H1 (cell line): ENCODE measurements at regions not wholly inside any gene's neighbourhood (a gene's known extent, or its start where the extent isn't known, plus 50 kb on each side); places are given as distances from the start of the nearest gene placed in this dataset.

Experiments
- CBX8 ChIP-seq: fragments of 300-800, 300-1000 bp; sonication (generic); IDR thresholded peaks from 2 replicates; pipeline ENCODE4 v1.7.1; 2016; ENCODE audit warnings: low read depth, low read length, borderline replicate concordance
- CHD2 ChIP-seq: IDR thresholded peaks from 2 replicates; pipeline ENCODE4 v1.6.1; 2012; ENCODE audit warnings: low read length, improper control_type of control experiment
- EP300 ChIP-seq, 2 experiments: IDR thresholded peaks; 1 replicate in 1 of 2; 2 replicates in 1 of 2; pipeline ENCODE4 v1.6.1; 2011 to 2012; ENCODE audit warnings: low read depth in 2 of 2, low read length in 2 of 2, mild to moderate bottlenecking in 2 of 2, borderline replicate concordance in 1 of 2, inconsistent platforms in 1 of 2, moderate library complexity in 1 of 2
- EZH2 ChIP-seq: fragments of 200-600 bp; sonication (generic); IDR thresholded peaks from 2 replicates; pipeline ENCODE4 v1.7.1; 2012; ENCODE audit warnings: low read depth, mild to moderate bottlenecking, moderate library complexity, low read length, inconsistent platforms; ENCODE audit not compliant: severe bottlenecking
- HDAC6 ChIP-seq: IDR thresholded peaks from one replicate; pipeline ENCODE4 v1.7.1; 2012; ENCODE audit warnings: low read depth, mild to moderate bottlenecking, inconsistent platforms, low read length, moderate library complexity
- POLR2A ChIP-seq, 2 experiments: IDR thresholded peaks; 1 replicate in 1 of 2; 2 replicates in 1 of 2; pipeline ENCODE4 v1.6.1; 2011; ENCODE audit warnings: low read depth in 2 of 2, low read length in 2 of 2, mild to moderate bottlenecking in 2 of 2; ENCODE audit errors: control extremely low read depth in 1 of 2
- TAF1 ChIP-seq: IDR thresholded peaks from 2 replicates; pipeline ENCODE4 v1.6.1; 2011; ENCODE audit warnings: mild to moderate bottlenecking, low read depth, low read length
- ZNF274 ChIP-seq: IDR thresholded peaks from 2 replicates; pipeline ENCODE4 v1.7.0; 2012; ENCODE audit warnings: low read length, borderline replicate concordance; ENCODE audit errors: extremely low read depth
- TF ChIP-seq, protein P1 (sequence below): IDR thresholded peaks from 2 replicates; pipeline ENCODE4 v1.6.1; 2011; ENCODE audit warnings: low read depth, mild to moderate bottlenecking, low read length; ENCODE audit not compliant: insufficient read depth
- TF ChIP-seq, protein P2 (sequence below), 3 experiments: IDR thresholded peaks; 1 replicate in 2 of 3; 2 replicates in 1 of 3; pipeline versions ENCODE4 v1.5.1 to v1.6.1; 2011; ENCODE audit warnings: low read length in 3 of 3, mild to moderate bottlenecking in 3 of 3, inconsistent platforms in 2 of 3, low read depth in 1 of 3, moderate library complexity in 1 of 3; ENCODE audit not compliant: insufficient read depth in 1 of 3; ENCODE audit errors: control extremely low read depth in 1 of 3
- TF ChIP-seq, protein P3 (sequence below): IDR thresholded peaks from 2 replicates; pipeline ENCODE4 v1.6.1; 2012; ENCODE audit warnings: low read length, inconsistent platforms
- TF ChIP-seq, protein P4 (sequence below): IDR thresholded peaks from 2 replicates; pipeline ENCODE4 v1.6.1; 2012; ENCODE audit warnings: inconsistent platforms
- TF ChIP-seq, protein P5 (sequence below): IDR thresholded peaks from 2 replicates; pipeline ENCODE4 v1.6.1; 2012; ENCODE audit warnings: inconsistent platforms

DNA sequence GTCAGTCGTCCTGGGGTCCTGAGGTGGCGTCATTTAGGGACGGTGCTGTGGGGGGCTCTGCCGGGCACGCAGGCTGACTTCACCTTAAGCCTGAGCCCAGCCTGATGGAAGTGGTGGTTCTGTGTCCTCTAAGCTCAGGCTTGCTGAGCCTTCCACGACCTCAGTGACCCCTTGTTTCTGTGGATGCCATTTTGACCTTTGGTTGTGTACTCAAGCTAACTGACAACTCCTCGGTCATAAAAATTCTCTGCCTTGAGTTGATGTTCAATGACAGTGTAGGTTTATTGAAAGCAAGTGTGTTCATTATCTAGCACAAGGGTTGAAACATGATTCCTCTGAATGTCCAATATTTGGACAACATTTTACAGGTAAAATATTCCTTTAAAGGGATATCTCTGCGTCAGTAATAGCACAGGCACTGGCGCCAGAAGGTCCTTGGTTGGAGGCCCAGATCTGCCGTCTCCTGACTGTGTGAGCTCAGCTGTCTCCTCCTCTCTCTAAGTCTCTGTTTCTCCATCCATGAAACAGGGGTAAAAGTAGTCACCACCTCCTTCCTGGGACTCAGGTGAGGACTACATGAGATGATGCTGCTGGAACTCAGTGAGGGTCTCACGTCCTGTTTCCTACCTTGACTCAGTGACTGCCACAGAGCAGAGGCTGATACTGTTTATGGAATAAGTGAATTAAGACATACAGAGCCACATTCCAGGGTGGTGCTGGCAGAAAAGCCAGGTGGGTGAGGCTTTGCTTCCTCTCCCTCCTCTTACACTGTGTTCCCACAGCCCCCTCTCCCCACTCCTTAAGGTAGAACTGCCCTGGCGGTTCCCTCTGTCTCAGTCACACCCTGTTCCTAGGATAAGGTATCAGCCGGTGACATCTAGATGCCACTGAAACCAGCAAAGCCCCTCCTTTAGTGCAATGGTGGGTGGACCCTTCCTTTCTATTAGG lies 75.7 kb downstream of the IRF8 start:
- TF ChIP-seq, protein P1, sequence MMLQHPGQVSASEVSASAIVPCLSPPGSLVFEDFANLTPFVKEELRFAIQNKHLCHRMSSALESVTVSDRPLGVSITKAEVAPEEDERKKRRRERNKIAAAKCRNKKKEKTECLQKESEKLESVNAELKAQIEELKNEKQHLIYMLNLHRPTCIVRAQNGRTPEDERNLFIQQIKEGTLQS: no peak
- TF ChIP-seq POLR2A (IDR thresholded peaks at IDR 0.05; ENCODE audit: control extremely low read depth in 1 of 2, low read depth in 2 of 2, low read length in 2 of 2) (no peak), EZH2 (no peak), ZNF274 (no peak), HDAC6 (no peak), EP300 (IDR thresholded peaks at IDR 0.05; ENCODE audit: borderline replicate concordance in 1 of 2, low read depth in 2 of 2, low read length in 2 of 2) (no peak), CBX8 (no peak), TAF1 (no peak), CHD2 (no peak)
- TF ChIP-seq, protein P2, sequence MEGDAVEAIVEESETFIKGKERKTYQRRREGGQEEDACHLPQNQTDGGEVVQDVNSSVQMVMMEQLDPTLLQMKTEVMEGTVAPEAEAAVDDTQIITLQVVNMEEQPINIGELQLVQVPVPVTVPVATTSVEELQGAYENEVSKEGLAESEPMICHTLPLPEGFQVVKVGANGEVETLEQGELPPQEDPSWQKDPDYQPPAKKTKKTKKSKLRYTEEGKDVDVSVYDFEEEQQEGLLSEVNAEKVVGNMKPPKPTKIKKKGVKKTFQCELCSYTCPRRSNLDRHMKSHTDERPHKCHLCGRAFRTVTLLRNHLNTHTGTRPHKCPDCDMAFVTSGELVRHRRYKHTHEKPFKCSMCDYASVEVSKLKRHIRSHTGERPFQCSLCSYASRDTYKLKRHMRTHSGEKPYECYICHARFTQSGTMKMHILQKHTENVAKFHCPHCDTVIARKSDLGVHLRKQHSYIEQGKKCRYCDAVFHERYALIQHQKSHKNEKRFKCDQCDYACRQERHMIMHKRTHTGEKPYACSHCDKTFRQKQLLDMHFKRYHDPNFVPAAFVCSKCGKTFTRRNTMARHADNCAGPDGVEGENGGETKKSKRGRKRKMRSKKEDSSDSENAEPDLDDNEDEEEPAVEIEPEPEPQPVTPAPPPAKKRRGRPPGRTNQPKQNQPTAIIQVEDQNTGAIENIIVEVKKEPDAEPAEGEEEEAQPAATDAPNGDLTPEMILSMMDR (IDR thresholded peaks at IDR 0.05; ENCODE audit: control extremely low read depth in 1 of 3, insufficient read depth in 1 of 3, low read depth in 1 of 3, low read length in 3 of 3): no peak
- TF ChIP-seq, protein P3, sequence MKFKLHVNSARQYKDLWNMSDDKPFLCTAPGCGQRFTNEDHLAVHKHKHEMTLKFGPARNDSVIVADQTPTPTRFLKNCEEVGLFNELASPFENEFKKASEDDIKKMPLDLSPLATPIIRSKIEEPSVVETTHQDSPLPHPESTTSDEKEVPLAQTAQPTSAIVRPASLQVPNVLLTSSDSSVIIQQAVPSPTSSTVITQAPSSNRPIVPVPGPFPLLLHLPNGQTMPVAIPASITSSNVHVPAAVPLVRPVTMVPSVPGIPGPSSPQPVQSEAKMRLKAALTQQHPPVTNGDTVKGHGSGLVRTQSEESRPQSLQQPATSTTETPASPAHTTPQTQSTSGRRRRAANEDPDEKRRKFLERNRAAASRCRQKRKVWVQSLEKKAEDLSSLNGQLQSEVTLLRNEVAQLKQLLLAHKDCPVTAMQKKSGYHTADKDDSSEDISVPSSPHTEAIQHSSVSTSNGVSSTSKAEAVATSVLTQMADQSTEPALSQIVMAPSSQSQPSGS: no peak
- TF ChIP-seq, protein P4, sequence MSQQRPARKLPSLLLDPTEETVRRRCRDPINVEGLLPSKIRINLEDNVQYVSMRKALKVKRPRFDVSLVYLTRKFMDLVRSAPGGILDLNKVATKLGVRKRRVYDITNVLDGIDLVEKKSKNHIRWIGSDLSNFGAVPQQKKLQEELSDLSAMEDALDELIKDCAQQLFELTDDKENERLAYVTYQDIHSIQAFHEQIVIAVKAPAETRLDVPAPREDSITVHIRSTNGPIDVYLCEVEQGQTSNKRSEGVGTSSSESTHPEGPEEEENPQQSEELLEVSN: no peak
- TF ChIP-seq, protein P5, sequence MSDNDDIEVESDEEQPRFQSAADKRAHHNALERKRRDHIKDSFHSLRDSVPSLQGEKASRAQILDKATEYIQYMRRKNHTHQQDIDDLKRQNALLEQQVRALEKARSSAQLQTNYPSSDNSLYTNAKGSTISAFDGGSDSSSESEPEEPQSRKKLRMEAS: no peak
